Ishikawa (cell line): ENCODE measurements at regions not wholly inside any gene's neighbourhood (a gene's known extent, or its start where the extent isn't known, plus 50 kb on each side); places are given as distances from the start of the nearest gene placed in this dataset.
A peak's percentile ranks its signal among the peaks of the same experiment; 100 is the strongest.

Experiments used
- CEBPB ChIP-seq: IDR thresholded peaks from 2 replicates; pipeline ENCODE4 v1.6.1; 2012
- CREB1 ChIP-seq: IDR thresholded peaks from 2 replicates; pipeline ENCODE4 v1.6.1; 2012; ENCODE audit warnings: low read depth
- EGR1 ChIP-seq: IDR thresholded peaks from 2 replicates; pipeline ENCODE4 v1.6.1; 2012
- EP300 ChIP-seq: IDR thresholded peaks from 2 replicates; pipeline ENCODE4 v1.6.1; 2012; ENCODE audit warnings: borderline replicate concordance
- FOXM1 ChIP-seq: IDR thresholded peaks from 2 replicates; pipeline ENCODE4 v1.6.1; 2012; ENCODE audit warnings: low read depth, borderline replicate concordance
- NFIC ChIP-seq: IDR thresholded peaks from 2 replicates; pipeline ENCODE4 v1.6.1; 2012
- RAD21 ChIP-seq: IDR thresholded peaks from 2 replicates; pipeline ENCODE4 v1.6.1; 2012; ENCODE audit warnings: low read depth
- REST ChIP-seq: IDR thresholded peaks from 2 replicates; pipeline ENCODE4 v1.6.1; 2012; ENCODE audit warnings: low read depth, mild to moderate bottlenecking
- TAF1 ChIP-seq: IDR thresholded peaks from 2 replicates; pipeline ENCODE4 v1.6.1; 2012; ENCODE audit warnings: low read depth, mild to moderate bottlenecking
- TCF12 ChIP-seq: IDR thresholded peaks from 2 replicates; pipeline ENCODE4 v1.6.1; 2012; ENCODE audit warnings: low read depth
- TEAD4 ChIP-seq: IDR thresholded peaks from 2 replicates; pipeline ENCODE4 v1.6.1; 2012
- YY1 ChIP-seq: IDR thresholded peaks from 2 replicates; pipeline ENCODE4 v1.6.1; 2012; ENCODE audit warnings: low read depth
- ZBTB7A ChIP-seq: IDR thresholded peaks from 2 replicates; pipeline ENCODE4 v1.6.1; 2012; ENCODE audit warnings: low read depth
- TF ChIP-seq, protein P1 (sequence below): IDR thresholded peaks from 2 replicates; pipeline ENCODE4 v1.6.1; 2012
- TF ChIP-seq, protein P2 (sequence below): IDR thresholded peaks from 2 replicates; pipeline ENCODE4 v1.6.1; 2012

- TF ChIP-seq RAD21: no peak
- peak; percentile 73 for TF ChIP-seq NFIC
- no peak for TF ChIP-seq CEBPB
- TF ChIP-seq FOXM1: no peak
- no peak for TF ChIP-seq TAF1
- no peak for TF ChIP-seq CREB1
- TF ChIP-seq TEAD4: peak; percentile 81
- peak; percentile 53; the same call in 1 of the 2 replicates for TF ChIP-seq YY1
- no peak for TF ChIP-seq ZBTB7A
Measured at GRCh38 chr12:80001562-80001961, 66.7 kb upstream of the PPP1R12A start.

- TF ChIP-seq, protein P1, sequence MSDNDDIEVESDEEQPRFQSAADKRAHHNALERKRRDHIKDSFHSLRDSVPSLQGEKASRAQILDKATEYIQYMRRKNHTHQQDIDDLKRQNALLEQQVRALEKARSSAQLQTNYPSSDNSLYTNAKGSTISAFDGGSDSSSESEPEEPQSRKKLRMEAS: no peak
- TF ChIP-seq, protein P2, sequence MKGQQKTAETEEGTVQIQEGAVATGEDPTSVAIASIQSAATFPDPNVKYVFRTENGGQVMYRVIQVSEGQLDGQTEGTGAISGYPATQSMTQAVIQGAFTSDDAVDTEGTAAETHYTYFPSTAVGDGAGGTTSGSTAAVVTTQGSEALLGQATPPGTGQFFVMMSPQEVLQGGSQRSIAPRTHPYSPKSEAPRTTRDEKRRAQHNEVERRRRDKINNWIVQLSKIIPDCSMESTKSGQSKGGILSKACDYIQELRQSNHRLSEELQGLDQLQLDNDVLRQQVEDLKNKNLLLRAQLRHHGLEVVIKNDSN: no peak
- TF ChIP-seq EGR1: no peak
- TF ChIP-seq NFIC: no peak
- no peak for TF ChIP-seq TAF1
Measured at GRCh38 chr12:80000831-80001230, 65.9 kb upstream of the PPP1R12A start.

GRCh38 chr12:79998554-79998953, 63.7 kb upstream of the PPP1R12A start:
- TF ChIP-seq CEBPB: no peak
- TF ChIP-seq, protein P1: no peak
- TF ChIP-seq YY1: no peak
- TF ChIP-seq TEAD4: no peak
- TF ChIP-seq TCF12: no peak
- TF ChIP-seq FOXM1: no peak
- TF ChIP-seq REST: no peak

GRCh38 chr12:79997096-79997791, 62.3 kb upstream of the PPP1R12A start:
- no peak for TF ChIP-seq ZBTB7A
- TF ChIP-seq, protein P2: no peak
- no peak for TF ChIP-seq RAD21
- TF ChIP-seq TEAD4: no peak
- TF ChIP-seq CREB1: no peak
- TF ChIP-seq EP300: no peak
- no peak for TF ChIP-seq FOXM1
- no peak for TF ChIP-seq CEBPB
- no peak for TF ChIP-seq TCF12
- no peak for TF ChIP-seq EGR1
- TF ChIP-seq NFIC: no peak

- no peak for TF ChIP-seq CREB1
- TF ChIP-seq, protein P1: no peak
- no peak for TF ChIP-seq EP300
- no peak for TF ChIP-seq EGR1
- TF ChIP-seq TEAD4: no peak
- TF ChIP-seq RAD21: no peak
- no peak for TF ChIP-seq TAF1
- TF ChIP-seq CEBPB: no peak
- TF ChIP-seq TCF12: no peak
Measured at GRCh38 chr12:79993106-79993862, 58.4 kb upstream of the PPP1R12A start.

DNA sequence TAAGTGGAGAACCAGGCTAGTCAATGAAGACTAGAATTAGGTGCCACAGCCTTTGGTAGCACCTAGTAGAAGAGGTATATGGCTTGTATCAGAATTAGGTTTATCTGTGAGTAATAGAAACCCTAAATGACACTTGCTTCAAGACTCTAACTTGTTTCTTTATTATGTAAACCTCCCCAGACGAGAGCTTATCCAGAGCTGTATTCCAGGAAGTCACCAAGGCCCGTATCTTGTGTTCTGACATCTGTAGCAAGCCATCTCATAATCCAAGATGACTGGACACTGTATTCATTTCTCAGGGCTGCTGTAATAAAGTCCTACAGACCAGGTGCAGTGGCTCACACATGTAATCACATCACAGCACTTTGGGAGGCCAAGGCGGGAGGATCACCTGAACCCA, 56.7 kb upstream of the PPP1R12A start:
- TF ChIP-seq TCF12 (no peak), TAF1 (no peak), REST (no peak), YY1 (no peak), NFIC (no peak), CEBPB (no peak), TEAD4 (no peak), EGR1 (no peak), ZBTB7A (no peak), FOXM1 (no peak), CREB1 (no peak), RAD21 (no peak), EP300 (no peak)
- TF ChIP-seq, protein P2: no peak
- TF ChIP-seq, protein P1: no peak
